Coronary artery (tissue), 2 donors: ENCODE measurements at regions not wholly inside any gene's neighbourhood (a gene's known extent, or its start where the extent isn't known, plus 50 kb on each side); places are given as distances from the start of the nearest gene placed in this dataset.
"Not testable (repeated sequence)": the region's sequence is repeated elsewhere in the genome, so short reads cannot be mapped to it uniquely, and the experiment has no call there.

Source experiments
- DNase-seq: peaks from one replicate; pipeline ENCODE4 v3.0.0-alpha.2; 2017; ENCODE audit warnings: low spot score
- H3K27ac ChIP-seq, 2 donors: fragments of 200-600 bp; sonication (generic); one replicate each; pipeline ENCODE4 v1.5.1; 2016 to 2019
- H3K4me3 ChIP-seq: fragments of 200-600 bp; sonication (generic); 2 replicates; pipeline ENCODE4 v1.5.1; 2016; ENCODE audit warnings: mild to moderate bottlenecking, moderate library complexity
- TF ChIP-seq, protein P1 (sequence below): fragments of 200-600 bp; sonication (generic); IDR thresholded peaks from one replicate; pipeline ENCODE4 v1.5.1; 2019; ENCODE audit warnings: antibody characterized with exemption

DNA sequence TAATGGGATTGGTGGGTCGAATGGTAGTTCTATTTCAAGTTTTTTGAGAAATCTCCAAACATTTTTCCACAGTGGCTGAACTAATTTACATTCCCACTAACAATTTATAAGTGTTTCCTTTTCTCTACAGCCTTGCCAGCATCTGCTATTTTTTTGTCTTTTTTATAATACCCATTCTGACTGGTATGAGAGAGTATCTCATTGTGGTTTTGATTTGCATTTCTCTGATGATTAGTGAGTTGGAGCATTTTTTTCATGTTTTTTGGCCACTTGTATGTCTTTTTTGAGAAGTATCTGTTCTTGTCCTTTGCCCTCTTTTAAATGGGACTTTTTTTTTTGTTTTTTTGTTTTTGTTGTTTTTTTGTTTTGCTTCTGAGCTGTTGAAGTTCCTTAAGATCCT, 200.0 kb upstream of the GK2 start:
- Histone ChIP-seq H3K27ac (no peak overlapping the region), H3K4me3 (no peak overlapping the region)
- TF ChIP-seq, protein P1, sequence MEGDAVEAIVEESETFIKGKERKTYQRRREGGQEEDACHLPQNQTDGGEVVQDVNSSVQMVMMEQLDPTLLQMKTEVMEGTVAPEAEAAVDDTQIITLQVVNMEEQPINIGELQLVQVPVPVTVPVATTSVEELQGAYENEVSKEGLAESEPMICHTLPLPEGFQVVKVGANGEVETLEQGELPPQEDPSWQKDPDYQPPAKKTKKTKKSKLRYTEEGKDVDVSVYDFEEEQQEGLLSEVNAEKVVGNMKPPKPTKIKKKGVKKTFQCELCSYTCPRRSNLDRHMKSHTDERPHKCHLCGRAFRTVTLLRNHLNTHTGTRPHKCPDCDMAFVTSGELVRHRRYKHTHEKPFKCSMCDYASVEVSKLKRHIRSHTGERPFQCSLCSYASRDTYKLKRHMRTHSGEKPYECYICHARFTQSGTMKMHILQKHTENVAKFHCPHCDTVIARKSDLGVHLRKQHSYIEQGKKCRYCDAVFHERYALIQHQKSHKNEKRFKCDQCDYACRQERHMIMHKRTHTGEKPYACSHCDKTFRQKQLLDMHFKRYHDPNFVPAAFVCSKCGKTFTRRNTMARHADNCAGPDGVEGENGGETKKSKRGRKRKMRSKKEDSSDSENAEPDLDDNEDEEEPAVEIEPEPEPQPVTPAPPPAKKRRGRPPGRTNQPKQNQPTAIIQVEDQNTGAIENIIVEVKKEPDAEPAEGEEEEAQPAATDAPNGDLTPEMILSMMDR = no peak
- no peak for DNase-seq

GRCh38 chr4:79604152-79604551, 196.1 kb upstream of the GK2 start:
- Histone ChIP-seq H3K27ac (no peak overlapping the region), H3K4me3 (no peak overlapping the region)
- TF ChIP-seq, protein P1 = no peak
- DNase-seq = no peak

- TF ChIP-seq, protein P1 = no peak
- no peak overlapping the region for H3K4me3 ChIP-seq
- no peak for DNase-seq
- H3K27ac ChIP-seq = no peak overlapping the region
These were observed 195.7 kb upstream of the GK2 start for GRCh38 chr4:79603681-79604080.

GRCh38 chr4:79599691-79600090, 191.7 kb upstream of the GK2 start:
- H3K27ac ChIP-seq = peak overlapping the region; percentile 64 to 76
- no peak for DNase-seq
- TF ChIP-seq, protein P1 = no peak
- no peak overlapping the region for H3K4me3 ChIP-seq

DNA sequence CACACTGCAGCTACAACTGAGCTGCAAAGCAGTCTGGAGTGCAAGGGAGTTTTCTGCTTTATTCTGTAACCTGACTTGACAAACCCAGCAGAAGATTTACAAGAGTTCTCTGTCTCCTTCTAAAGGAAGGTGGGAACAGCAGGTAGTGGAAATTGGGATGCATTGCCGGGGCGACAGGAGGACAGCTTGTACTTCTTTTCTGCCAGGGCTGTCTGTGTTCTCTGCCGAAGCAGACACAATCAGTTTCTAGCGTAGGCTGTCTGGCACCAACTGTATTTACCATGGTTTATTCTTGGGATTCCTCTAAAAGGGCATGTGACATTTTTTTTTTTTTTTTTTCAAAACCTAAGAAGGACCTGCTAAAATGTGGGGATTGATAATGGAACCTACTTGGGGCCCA, 190.8 kb upstream of the GK2 start:
- TF ChIP-seq, protein P1 = no peak
- Histone ChIP-seq H3K27ac (peak overlapping the region; percentile 76 to 83), H3K4me3 (peak overlapping the region; percentile 26)
- DNase-seq = peak; percentile 83

GRCh38 chr4:79598214-79598613, 190.2 kb upstream of the GK2 start:
- Histone ChIP-seq H3K27ac (peak overlapping the region; percentile 76 to 87), H3K4me3 (no peak overlapping the region)
- DNase-seq = no peak
- TF ChIP-seq, protein P1 = no peak

DNA sequence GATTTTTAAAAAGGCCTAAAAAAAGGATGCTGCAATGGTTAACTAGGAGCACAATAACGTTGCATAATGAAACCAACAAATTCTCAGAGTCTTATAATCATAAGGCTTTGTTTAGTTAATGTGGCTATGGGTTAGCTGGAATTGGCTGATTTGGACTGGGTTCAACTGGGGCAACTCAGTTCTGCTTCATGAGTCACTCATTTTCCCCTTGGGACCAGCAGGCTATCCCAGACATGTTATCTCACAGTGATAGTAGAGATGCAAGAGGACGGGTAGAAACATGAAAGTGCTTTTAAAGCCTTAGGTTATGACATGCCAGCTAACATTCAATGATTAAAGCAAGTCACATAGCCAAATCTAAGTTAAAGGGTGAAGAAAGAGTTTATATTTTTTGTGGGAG, 189.2 kb upstream of the GK2 start:
- TF ChIP-seq, protein P1 = no peak
- DNase-seq = no peak
- H3K27ac ChIP-seq = peak overlapping the region; percentile 76 to 87
- no peak overlapping the region for H3K4me3 ChIP-seq

- not testable (repeated sequence) for DNase-seq, H3K4me3 ChIP-seq, H3K27ac ChIP-seq
These were observed 184.2 kb upstream of the GK2 start for GRCh38 chr4:79592218-79592617.
